BLaER1 (cell line): ENCODE measurements at regions not wholly inside any gene's neighbourhood (a gene's known extent, or its start where the extent isn't known, plus 50 kb on each side); places are given as distances from the start of the nearest gene placed in this dataset.

Source experiments
- H3K27ac ChIP-seq: shearing (Covaris generic); formaldehyde crosslinking; 2 replicates; pipeline ENCODE4 v1.8.1; 2022
- H3K27me3 ChIP-seq: shearing (Covaris generic); formaldehyde crosslinking; 2 replicates; pipeline ENCODE4 v1.8.1; 2022
- H3K36me3 ChIP-seq: shearing (Covaris generic); formaldehyde crosslinking; 2 replicates; pipeline ENCODE4 v1.8.1; 2022
- H3K4me1 ChIP-seq: shearing (Covaris generic); formaldehyde crosslinking; 2 replicates; pipeline ENCODE4 v1.8.1; 2022
- H3K4me2 ChIP-seq: shearing (Covaris generic); formaldehyde crosslinking; 2 replicates; pipeline ENCODE4 v1.8.1; 2022
- H3K4me3 ChIP-seq: shearing (Covaris generic); formaldehyde crosslinking; 2 replicates; pipeline ENCODE4 v1.8.1; 2022
- H3K9ac ChIP-seq: shearing (Covaris generic); formaldehyde crosslinking; 2 replicates; pipeline ENCODE4 v1.8.1; 2022
- H3K9me3 ChIP-seq: shearing (Covaris generic); formaldehyde crosslinking; 2 replicates; pipeline ENCODE4 v1.8.1; 2022
- H4K20me1 ChIP-seq: shearing (Covaris generic); formaldehyde crosslinking; 2 replicates; pipeline ENCODE4 v1.8.1; 2022
- Cebpa-rat ChIP-seq: shearing (Covaris generic); IDR thresholded peaks from 2 replicates; pipeline ENCODE4 v1.8.1; 2022

DNA sequence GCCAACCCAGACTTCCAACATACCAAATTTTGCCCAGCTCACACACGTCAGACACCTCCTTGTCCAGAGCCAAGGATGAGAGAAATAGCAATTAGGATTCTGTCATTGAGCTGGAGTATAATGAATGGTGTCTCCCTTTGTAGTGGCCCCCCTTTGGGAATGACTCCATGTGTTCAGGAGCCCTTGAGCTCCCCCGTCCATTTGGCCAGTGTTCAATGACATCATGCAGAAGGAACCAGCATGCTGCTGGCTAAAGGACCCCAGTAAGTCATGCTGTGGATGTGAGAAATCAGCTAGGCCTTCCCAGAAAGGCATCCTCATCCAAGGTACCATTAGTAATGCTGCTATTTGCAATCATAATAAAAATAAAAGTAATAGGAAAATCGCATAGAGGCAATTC lies 158.8 kb upstream of the SRRM4 start:
- Histone ChIP-seq H3K9ac (no peak overlapping the region), H4K20me1 (no peaks in the 10 kb centered on the region), H3K9me3 (peaks cover 6% of the 10 kb centered on the region; the same call in 1 of the 2 replicates), H3K4me3 (no peak overlapping the region), H3K27me3 (no peaks in the 10 kb centered on the region), H3K36me3 (no peaks in the 10 kb centered on the region), H3K27ac (no peak overlapping the region), H3K4me1 (peaks cover 5% of the 10 kb centered on the region; the same call in 1 of the 2 replicates), H3K4me2 (no peak overlapping the region)
- no peak for TF ChIP-seq Cebpa-rat

DNA sequence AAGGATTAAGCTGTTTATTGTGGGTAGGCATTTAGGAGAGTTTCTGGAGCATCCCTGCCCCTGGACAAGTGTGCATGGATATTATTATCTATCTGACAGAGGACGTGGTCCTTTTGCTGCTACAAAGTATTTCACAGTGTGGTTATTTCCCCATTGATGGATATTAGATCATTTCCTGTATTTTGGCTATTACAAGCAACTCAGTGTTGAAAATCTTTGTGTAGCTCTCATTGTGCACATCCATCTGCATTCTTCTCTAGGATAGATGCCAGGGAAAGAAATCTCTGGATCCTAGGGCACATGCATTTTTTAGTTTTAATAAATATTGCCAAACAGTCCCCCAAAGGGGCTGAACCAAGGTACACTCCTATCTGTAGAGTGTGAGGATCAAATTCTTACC lies 154.3 kb upstream of the SRRM4 start:
- Histone ChIP-seq H3K9me3 (peaks cover 6% of the 10 kb centered on the region; the same call in 1 of the 2 replicates), H3K9ac (no peak overlapping the region), H3K27ac (no peak overlapping the region), H3K27me3 (no peaks in the 10 kb centered on the region), H3K4me1 (peaks cover 5% of the 10 kb centered on the region; the same call in 1 of the 2 replicates), H3K36me3 (no peaks in the 10 kb centered on the region), H3K4me2 (no peak overlapping the region), H3K4me3 (no peak overlapping the region), H4K20me1 (no peaks in the 10 kb centered on the region)
- TF ChIP-seq Cebpa-rat, result no peak

DNA sequence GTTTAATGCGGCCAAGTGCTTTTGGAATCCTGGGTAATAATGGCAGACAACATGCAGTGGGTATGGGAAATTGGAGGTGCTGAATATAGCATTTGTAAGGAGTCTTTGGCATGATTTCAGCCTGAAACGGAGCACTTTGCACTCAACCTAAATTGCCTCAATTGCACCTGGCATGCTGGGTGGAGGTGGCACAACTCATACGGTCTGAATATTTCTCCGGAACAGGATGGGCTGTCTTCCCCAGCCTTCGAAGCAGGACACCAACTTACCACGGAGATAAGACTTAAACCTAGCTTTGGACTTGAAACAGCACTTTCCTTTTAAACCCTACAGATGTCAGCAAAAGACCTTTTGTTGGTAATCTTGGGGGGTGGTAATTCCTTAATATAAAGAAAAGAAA lies 153.7 kb upstream of the SRRM4 start:
- peaks cover 10% of the 10 kb centered on the region for H3K4me1 ChIP-seq
- H3K4me3 ChIP-seq, result no peak overlapping the region
- no peaks in the 10 kb centered on the region for H4K20me1 ChIP-seq
- H3K36me3 ChIP-seq, result no peaks in the 10 kb centered on the region
- TF ChIP-seq Cebpa-rat, result no peak
- H3K27me3 ChIP-seq, result no peaks in the 10 kb centered on the region
- no peak overlapping the region for H3K9ac ChIP-seq
- H3K27ac ChIP-seq, result no peak overlapping the region
- no peak overlapping the region for H3K4me2 ChIP-seq
- peaks cover 6% of the 10 kb centered on the region; the same call in 1 of the 2 replicates for H3K9me3 ChIP-seq

DNA sequence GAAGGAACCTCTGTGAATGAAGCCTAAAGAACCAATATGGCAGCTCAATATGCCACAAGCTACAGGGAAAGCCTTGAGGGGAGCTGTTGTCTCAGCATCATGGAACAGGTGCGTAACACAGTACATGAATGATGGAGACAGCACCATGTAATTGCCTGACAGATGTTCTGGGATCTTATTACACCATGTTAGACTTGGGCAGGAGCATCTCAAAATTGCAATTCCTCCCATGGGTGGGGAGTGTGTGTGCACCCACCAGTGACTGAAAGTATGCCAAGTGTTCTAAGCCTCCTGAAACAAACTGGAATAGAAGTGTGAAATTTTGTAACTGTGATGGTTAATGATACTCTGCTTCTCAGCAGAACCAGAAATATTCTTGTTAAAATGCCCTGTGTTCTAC lies 151.0 kb upstream of the SRRM4 start:
- Histone ChIP-seq H3K4me2 (no peak overlapping the region), H3K9ac (no peak overlapping the region), H4K20me1 (no peaks in the 10 kb centered on the region), H3K27me3 (no peaks in the 10 kb centered on the region), H3K4me3 (no peak overlapping the region), H3K36me3 (no peaks in the 10 kb centered on the region), H3K9me3 (peaks cover 6% of the 10 kb centered on the region; the same call in 1 of the 2 replicates), H3K27ac (no peak overlapping the region), H3K4me1 (peaks cover 6% of the 10 kb centered on the region)
- no peak for TF ChIP-seq Cebpa-rat

DNA sequence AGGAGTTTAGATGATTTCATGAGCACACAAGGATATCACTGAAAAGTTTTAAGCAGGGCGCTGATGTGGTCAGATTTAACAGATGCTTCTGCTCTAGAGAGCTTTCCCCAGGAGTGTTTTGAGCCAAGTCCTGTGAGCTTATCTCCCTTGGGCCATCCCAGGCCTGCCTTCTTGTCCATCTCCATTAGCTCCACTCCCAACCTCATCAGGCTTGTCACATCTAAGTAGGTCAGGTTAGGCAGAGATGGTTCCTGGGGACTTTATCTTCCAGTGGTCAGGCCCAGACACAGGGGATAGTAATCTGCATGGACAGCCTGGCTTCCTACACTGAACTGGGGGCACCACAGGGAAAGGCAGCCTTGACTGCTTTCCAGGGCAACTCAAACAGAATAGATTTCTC lies 145.4 kb upstream of the SRRM4 start:
- Histone ChIP-seq H3K27ac (no peak overlapping the region), H3K4me2 (no peak overlapping the region), H4K20me1 (no peaks in the 10 kb centered on the region), H3K4me3 (no peak overlapping the region), H3K27me3 (no peaks in the 10 kb centered on the region), H3K4me1 (peaks cover 12% of the 10 kb centered on the region), H3K9me3 (no peaks in the 10 kb centered on the region), H3K9ac (no peak overlapping the region), H3K36me3 (no peaks in the 10 kb centered on the region)
- no peak for TF ChIP-seq Cebpa-rat

DNA sequence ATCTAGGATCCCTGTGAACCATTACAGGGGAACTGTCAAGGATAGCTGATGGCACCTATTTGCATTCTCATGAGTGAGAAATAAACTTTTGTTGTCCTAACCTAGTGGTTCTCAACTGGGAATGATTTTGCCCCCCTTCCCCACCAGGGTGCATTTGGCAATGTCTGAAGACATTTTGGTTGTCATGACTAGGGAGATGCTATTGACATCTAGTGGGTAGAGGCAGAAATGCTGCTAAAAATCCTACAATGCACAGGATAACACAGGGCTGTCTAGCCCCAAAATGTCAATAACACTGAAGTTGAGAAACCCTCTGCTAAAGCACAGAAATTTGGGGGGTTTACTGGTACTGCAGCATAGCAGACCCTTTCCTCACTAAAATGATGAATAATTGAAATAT lies 140.9 kb upstream of the SRRM4 start:
- no peak for TF ChIP-seq Cebpa-rat
- no peak overlapping the region for H3K4me3 ChIP-seq
- H3K27ac ChIP-seq, result no peak overlapping the region
- H3K36me3 ChIP-seq, result no peaks in the 10 kb centered on the region
- peaks cover 25% of the 10 kb centered on the region for H3K4me1 ChIP-seq
- no peaks in the 10 kb centered on the region for H4K20me1 ChIP-seq
- H3K27me3 ChIP-seq, result no peaks in the 10 kb centered on the region
- no peaks in the 10 kb centered on the region for H3K9me3 ChIP-seq
- H3K9ac ChIP-seq, result no peak overlapping the region
- H3K4me2 ChIP-seq, result no peak overlapping the region

DNA sequence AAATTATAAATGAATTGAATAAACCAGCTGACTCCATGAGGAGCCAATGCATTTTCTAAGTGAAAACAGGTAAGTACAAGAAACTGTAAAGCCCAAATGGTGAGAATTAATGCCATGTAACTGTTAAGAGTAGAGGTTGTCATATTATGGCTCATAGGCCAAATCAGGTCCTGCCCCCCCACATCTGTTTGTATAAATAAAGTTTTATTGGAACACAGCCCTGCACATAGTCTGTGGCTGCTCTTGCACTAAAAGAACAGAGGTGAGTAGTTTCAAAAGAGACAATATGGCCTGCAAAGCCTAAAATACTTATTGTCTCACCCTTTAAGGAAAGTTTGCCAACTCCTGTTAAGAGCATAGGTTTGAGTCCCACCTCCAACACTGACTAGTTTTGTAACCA lies 140.5 kb upstream of the SRRM4 start:
- TF ChIP-seq Cebpa-rat, result no peak
- Histone ChIP-seq H3K9me3 (no peaks in the 10 kb centered on the region), H3K4me1 (peaks cover 30% of the 10 kb centered on the region), H3K4me2 (no peak overlapping the region), H3K36me3 (no peaks in the 10 kb centered on the region), H3K27ac (no peak overlapping the region), H4K20me1 (no peaks in the 10 kb centered on the region), H3K4me3 (no peak overlapping the region), H3K27me3 (no peaks in the 10 kb centered on the region), H3K9ac (no peak overlapping the region)

DNA sequence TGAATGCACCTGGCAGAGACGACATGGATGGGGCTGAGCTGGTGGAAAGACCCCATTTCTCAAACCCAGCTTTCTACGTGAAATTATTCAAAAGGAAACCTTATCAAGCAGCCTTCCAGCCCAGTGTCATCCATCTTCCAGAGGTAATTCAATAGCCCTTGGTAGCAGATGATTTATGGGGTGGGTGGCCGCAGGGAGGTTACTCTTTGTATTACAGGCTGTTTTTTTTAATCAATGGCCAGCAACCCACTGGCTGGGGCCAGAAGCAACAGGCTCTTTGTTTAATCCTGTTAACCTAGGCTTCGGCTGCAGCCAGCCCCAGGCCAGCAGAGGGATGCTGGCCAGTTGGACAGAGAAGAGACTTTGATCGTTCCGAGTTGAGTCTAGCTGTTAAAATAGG lies 139.8 kb upstream of the SRRM4 start:
- Histone ChIP-seq H3K9ac (no peak overlapping the region), H3K27ac (no peak overlapping the region), H3K36me3 (no peaks in the 10 kb centered on the region), H3K4me3 (no peak overlapping the region), H3K4me1 (peaks cover 37% of the 10 kb centered on the region), H4K20me1 (no peaks in the 10 kb centered on the region), H3K9me3 (no peaks in the 10 kb centered on the region), H3K4me2 (no peak overlapping the region), H3K27me3 (no peaks in the 10 kb centered on the region)
- TF ChIP-seq Cebpa-rat, result no peak

DNA sequence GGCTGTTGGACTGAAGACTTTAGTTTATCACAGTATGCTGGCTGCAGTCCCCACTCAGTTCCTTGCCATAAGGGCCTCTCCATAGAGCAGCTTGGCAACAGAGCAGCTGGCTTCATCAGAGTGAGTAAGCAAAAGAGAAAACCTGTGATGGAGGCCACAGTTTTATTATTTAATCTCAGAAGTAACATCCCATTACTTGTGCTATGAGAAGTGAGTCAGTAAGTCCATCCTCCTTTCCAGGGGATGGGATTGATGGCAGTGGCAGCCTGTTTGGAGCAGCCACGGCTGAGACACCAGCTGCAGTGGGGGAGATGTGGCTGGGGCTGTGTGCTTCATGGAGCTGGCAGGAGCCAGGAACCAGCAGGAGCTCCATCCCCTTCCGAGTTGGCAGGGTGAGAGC lies 138.5 kb upstream of the SRRM4 start:
- H3K4me2 ChIP-seq, result no peak overlapping the region

DNA sequence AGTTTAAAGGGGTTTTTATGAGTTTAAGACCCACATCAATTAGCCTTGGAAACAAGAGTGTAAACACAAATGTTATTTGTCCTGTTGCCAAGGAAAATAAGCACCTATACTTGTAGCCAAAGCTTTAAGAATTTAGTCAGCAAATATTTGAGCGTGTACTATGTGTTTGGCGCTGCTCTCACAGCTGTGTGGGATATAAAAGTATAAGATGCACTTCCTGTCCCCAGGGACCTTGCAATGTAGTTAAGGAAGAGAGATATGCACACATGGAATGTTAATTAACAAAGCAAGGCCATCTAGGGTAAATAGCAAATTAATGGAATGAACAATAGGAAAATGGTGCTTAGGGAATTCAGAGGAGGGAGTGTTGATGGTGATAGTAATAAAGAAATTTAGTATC lies 134.9 kb upstream of the SRRM4 start:
- no peaks in the 10 kb centered on the region for H3K36me3 ChIP-seq
- peaks cover 34% of the 10 kb centered on the region for H3K4me1 ChIP-seq
- no peaks in the 10 kb centered on the region for H3K9me3 ChIP-seq
- TF ChIP-seq Cebpa-rat, result no peak
- no peak overlapping the region for H3K9ac ChIP-seq
- H3K4me3 ChIP-seq, result no peak overlapping the region
- H3K27ac ChIP-seq, result no peak overlapping the region
- H4K20me1 ChIP-seq, result no peaks in the 10 kb centered on the region
- H3K4me2 ChIP-seq, result peak overlapping the region; percentile 50
- H3K27me3 ChIP-seq, result no peaks in the 10 kb centered on the region

More for the DNA sequence above, 138.5 kb upstream of the SRRM4 start:
- Histone ChIP-seq H3K9me3 (no peaks in the 10 kb centered on the region), H3K9ac (no peak overlapping the region), H3K27ac (no peak overlapping the region), H3K4me3 (no peak overlapping the region), H3K36me3 (no peaks in the 10 kb centered on the region), H3K27me3 (no peaks in the 10 kb centered on the region), H4K20me1 (no peaks in the 10 kb centered on the region), H3K4me1 (peaks cover 40% of the 10 kb centered on the region)
- TF ChIP-seq Cebpa-rat, result no peak

DNA sequence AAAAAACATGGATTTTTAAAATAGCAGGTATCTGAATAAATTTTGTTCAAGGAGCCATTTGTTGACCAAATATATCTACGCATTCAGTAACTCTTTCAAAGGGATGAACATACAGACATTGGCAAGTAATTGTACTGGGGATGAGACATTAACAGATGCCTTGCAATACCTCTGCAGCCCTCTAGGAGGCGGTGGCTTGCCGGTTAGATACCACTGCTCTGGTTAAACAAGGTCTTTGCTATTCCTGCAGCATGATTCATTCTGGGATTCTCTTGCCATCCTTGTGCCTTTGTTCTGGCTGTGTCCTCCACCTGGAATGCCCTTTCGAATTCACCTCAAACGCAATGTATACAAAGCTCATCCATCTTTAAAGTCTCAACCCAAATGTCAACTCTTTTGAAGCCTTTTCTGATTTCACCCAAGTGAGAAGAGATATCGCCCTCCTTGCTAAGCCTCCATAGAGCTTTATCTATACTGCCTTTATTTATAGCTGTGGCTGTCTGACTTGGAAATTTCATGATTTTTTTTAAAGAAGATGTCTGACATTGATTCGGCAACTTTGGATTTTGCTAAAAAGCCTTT lies 131.0 kb upstream of the SRRM4 start:
- Histone ChIP-seq H3K4me3 (no peak overlapping the region), H3K4me1 (peaks cover 15% of the 10 kb centered on the region), H3K36me3 (no peaks in the 10 kb centered on the region), H4K20me1 (no peaks in the 10 kb centered on the region), H3K27ac (no peak overlapping the region), H3K9me3 (no peaks in the 10 kb centered on the region), H3K9ac (no peak overlapping the region), H3K4me2 (no peak overlapping the region), H3K27me3 (no peaks in the 10 kb centered on the region)
- no peak for TF ChIP-seq Cebpa-rat
